NCI-H526 (cell line): ENCODE measurements at regions not wholly inside any gene's neighbourhood (a gene's known extent, or its start where the extent isn't known, plus 50 kb on each side); places are given as distances from the start of the nearest gene placed in this dataset.
"Not testable (repeated sequence)": the region's sequence is repeated elsewhere in the genome, so short reads cannot be mapped to it uniquely, and the experiment has no call there.

Source experiments
- DNase-seq, 2 experiments: peaks; one replicate each; lab custom pipeline; 2025; lab: John Stamatoyannopoulos, UW

GRCh38 chr1:212495766-212496494 is 63.2 kb downstream of the NENF start:
- no peak for DNase-seq

DNA sequence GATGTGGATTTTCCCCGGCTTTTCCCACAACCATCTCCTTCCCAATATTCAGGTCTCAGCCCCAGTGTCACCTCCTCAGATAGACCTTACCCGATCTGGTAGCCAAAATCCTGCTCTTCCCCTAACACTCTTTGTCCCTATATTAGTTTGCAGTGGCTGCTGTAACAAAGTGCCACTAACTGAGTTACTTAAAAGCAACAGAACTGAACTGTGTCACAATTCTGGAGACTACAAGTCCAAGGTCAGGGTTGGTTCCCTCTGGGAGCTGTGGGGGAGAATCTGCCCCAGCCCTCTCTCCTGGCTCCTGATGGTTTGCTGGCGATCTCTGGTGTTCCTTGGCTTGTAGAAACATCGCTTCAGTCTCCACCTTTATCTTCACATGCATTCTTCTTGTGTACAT is 64.0 kb downstream of the NENF start:
- DNase-seq: no peak

GRCh38 chr1:212497553-212497952 is 64.8 kb downstream of the NENF start:
- DNase-seq: no peak

DNA sequence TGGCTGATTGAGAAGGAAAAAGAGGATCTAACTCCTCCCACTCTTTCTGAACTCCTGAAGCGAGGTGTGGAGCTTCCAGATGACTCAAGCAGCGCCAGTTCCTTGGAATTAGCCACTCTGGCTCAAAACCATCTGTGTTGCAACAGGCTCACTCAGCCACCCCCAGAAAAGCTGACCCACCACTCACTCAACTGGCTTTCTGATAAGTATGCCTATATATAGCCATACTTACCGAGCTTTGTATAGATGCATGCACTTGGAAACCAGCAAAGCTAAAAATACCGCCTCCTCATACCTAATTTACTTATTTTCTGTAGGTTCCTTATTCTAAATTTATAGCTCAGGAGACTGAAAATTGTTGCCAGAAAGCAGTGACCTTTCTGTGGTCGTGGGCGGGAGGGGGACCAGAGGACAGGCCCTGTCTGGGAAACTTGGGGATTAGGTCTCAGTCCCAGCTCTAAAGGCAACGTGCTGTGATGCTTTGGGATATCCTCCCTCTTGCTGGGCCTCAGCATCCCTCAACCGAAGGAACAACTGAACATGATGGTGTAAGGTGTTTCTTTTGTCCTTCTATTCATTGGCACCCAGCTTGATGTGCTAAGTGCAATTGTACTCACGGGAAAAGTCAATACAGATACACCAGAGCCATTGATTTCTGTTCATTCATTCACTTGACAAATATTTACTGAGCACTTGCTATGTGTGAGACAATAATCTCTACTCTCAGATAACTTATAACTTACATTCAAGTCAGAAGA is 65.7 kb downstream of the NENF start:
- no peak for DNase-seq

DNA sequence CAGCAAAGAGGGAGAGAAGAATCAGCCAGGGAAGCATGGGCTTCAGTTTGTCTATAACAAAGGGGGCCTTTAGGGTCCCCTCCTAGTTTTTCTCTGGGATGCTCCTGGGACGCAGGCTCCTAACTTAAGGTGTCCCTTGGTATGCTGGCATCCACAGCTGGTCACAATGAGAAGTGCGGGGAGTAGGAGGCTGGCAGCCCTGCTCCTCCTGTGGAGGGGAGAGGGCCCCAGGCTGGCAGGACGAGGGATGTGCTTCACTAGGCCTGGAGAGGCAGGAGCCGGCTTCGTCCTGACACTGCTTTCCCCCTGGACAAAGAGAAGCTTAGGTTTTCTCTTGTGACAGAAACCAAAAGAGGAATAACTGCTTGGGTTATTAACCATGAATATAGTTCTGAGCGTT is 67.6 kb downstream of the NENF start:
- DNase-seq: no peak

- no peak for DNase-seq
Measured at GRCh38 chr1:212500983-212501382, 68.3 kb downstream of the NENF start.

DNA sequence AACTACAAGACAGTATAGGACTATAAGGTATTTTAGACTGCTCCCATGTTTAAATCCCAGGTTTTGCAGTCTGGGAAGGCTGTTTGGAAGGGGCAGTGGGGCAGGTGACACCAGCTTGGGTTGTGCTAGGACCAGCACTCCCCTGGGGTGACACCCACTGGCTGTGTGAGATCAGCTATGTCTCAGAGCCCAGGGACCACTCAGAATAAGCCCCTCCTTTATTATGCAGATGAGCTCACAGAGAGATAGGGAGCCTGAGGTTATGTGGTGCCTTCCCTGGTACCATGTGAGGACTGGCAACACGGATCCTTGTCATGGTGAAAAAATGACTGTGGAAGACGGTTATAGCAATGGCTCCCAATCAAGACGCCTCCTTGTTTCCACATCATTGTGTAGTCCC is 71.0 kb downstream of the NENF start:
- no peak for DNase-seq

DNA sequence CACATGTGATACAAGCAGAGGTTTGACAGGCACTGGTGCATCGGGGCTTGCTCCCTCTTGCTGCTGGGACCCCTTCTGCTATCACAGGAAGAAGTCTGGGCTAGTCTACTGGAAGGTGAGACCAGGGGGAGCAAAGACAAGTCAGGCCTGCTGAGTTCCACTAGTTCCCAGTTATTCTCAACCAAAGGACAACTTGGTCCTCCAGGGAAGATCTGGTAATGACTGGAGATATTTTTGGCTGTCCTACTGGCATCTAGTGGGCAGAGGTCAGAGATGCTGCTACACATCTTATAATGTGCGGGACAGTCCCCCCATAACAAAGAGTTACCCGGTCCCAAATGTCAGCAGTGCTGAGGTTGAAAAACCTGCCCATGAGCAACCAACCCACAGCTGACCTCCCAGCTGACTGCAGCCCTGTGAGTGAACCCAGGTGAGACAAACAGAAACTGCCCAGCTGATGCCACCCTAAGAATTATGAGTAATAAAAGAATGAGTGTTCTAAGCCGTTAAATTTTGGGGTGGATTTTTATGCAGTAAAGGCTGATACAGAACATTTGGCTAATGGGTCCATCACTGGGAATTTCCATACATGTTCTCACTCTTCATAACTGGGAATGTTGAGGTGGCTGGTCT is 71.6 kb downstream of the NENF start:
- no peak for DNase-seq

DNA sequence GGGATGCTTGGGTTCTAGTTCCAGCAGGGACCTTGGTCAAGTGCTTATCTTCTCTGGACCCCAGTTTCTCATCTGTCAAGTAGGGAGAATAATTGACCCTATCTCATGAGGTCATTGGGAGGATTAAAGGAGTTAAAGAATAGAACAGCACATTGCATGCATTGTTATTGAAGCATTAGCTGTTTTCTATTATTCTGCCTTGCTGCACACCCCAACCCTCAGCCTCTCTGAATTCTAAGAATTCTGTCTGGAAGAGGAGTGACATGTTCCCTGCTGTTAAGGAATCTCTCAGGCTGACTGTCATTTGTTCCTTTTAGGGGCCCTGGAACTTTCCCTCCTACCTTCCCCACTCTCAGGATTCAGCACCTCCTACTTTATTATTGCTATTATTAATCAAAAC is 73.9 kb downstream of the NENF start:
- no peak for DNase-seq

GRCh38 chr1:212507369-212507768 is 74.6 kb downstream of the NENF start:
- no peak for DNase-seq

DNA sequence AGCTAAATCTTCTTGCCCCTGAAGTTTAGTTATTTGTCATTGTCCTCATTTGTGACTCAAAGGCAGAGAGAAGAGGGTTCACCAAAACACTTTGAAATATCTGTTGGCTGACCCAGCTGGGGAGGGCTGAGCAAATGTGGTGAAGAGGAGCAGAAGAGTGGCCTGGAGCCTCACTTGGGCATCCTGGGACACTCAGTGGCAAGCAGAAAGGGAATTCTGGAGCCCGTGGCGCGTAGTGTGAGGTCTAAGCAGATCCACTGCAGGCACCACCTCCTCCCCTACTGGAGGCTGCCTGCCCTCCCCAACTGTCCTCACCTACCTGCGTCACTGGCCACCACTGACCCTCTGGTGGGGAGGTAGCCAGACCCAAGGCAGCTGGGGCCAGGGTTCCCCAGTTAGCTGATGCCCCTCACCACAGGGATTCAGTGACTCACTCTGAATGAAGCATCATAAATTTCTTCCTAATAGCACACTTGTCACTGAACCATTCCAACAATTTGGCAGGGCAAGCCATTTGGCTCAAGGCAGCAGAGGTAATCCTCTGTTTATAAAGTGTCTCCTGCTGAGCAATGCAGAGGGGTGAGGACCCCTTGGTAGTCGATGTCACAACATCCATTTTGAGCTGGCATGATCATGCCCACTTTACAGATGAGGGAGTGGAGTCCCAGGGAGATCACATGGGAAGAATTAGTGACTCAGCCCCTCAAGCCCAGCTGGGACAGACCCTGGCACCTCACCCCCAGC is 80.3 kb downstream of the NENF start:
- DNase-seq: no peak

DNA sequence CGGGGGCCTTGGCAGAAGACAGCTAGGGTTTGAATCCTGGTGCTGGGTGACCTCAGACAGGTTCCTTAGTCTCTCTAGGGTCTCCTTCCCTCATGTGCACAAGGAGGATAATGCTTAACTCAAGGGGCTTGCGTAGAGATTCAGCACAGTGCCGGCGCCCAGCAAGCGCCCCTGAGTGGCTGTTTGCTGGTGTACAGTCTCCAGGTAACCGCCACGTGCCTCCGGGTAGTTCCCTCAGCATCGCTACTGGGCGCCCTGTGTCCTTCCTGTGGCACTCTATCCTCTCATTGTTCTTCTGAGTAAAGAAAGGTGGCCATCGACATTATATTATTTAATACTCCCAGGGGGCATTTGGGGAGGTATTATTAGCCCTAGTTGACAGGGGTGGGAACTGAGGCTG is 80.9 kb downstream of the NENF start:
- no peak for DNase-seq

DNA sequence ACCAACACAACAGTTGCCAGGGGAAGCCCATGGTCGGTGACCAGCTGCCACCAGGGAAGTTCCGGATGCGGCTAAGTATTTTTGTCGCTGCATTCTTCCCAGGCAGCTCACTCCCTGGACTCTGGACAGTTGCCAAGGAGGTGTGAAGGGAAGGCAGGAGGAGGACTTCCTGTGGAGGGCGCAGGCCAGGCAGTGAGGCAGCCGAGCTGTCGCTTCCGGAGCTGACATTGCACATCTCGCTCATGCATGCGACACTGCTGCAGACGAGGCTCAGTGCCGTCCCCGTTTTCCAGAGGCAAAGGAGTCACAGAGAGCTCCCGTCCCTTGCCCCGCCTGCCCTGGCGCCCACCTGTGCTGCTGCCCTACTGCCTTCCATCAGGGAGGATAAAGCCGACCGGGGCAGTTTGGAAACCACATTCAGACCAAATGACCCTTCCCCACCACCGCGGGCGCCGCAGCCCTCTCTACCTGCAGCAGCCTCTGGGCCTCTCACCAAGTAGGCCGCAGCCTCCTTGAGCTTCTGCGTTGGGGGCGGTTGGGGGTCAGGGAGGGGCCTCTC is 81.4 kb downstream of the NENF start:
- DNase-seq: no peak

DNA sequence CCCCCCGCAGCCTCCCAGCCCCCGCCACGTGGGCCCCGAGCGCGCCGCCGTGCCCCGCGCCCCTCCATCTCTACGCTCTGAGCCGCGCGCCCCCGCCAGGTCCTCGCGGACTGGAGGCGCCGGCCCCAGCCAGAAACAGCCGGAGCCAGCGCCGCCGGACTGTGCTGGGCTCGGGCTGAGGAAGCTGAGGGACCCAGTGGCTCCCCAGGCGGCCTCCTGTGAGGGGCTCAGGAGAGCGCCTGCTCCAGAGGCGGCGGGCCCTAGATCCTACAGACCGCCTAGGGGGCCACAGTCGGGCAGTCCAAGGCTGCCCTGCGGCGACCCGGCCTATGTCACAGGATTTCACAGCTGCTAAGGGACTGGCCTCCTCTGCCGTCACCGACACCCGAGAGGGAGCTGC is 82.1 kb downstream of the NENF start:
- no peak for DNase-seq

DNA sequence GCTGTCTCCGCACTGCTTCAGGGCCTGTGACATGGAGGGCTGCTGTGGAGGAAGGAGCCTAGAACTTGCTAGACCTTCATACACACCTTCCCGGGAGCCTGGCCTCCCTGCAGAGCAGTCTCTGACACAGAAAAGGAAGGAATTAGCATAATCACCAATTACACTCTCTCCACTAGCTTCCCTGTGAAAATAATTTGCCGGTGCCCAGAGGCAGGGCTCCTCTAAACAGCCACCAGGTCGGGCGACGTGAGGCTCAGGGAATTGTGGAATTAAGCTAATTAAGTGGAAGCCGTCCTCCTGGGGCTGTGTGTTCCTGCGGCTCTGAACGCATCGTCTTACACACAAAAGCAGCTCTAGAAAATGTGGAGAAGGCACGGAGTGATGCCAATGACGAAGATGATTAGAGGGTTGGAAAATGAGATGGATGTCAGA is 82.6 kb downstream of the NENF start:
- peak in 1 of 2 experiments; percentile 1 for DNase-seq

DNA sequence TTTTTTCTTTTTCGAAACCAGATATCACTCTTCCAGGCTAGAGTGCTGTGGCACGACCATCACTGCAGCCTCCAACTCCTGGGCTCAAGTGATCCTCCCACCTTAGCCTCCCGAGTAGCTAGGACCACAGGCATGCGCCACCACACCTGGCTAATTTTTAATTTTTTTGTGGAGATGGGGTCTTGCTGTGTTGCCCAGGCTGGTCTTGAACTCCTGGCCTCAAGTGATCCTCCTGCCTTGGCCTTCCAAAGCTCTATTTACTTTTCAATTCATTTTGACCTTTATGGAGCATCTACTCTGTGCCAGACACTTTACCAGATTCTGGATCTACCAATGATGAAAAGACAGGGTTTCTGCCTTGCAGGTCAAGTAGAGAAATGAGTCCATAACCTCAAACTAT is 83.3 kb downstream of the NENF start:
- not testable (repeated sequence) for DNase-seq

- no peak for DNase-seq
Measured at GRCh38 chr1:212518188-212519054, 85.7 kb downstream of the NENF start.

- DNase-seq: no peak
Measured at GRCh38 chr1:212519131-212519530, 86.4 kb downstream of the NENF start.

DNA sequence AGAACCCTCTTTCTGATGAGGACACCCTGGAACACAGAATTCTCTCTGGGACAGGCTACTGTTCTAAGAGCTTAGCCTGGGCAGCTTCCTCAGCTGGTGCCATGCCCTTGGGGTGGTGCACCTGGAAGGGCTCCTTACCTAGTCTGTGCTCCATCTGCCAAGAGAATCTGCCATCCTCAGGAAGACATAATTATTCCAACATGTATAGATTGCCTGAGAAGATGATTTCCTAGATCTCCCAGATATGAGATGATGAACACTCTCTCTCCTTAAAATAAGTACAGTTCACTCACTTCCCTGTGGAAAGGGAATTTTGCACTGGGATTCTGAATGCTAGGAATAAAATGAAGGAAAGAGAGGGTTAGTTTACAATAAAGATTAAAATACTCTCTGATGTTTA is 87.6 kb downstream of the NENF start:
- DNase-seq: no peak

- DNase-seq: no peak
Measured at GRCh38 chr1:212520746-212521145, 87.8 kb upstream of the ATF3 start.

GRCh38 chr1:212525479-212526110 is 83.0 kb upstream of the ATF3 start:
- no peak for DNase-seq
